Brain pericyte (primary cell): ENCODE measurements at regions not wholly inside any gene's neighbourhood (a gene's known extent, or its start where the extent isn't known, plus 50 kb on each side); places are given as distances from the start of the nearest gene placed in this dataset.

Experiments used
- DNase-seq: peaks from one replicate; pipeline ENCODE4 v3.0.0-alpha.2; 2012; ENCODE audit warnings: low read depth, low spot score

DNA sequence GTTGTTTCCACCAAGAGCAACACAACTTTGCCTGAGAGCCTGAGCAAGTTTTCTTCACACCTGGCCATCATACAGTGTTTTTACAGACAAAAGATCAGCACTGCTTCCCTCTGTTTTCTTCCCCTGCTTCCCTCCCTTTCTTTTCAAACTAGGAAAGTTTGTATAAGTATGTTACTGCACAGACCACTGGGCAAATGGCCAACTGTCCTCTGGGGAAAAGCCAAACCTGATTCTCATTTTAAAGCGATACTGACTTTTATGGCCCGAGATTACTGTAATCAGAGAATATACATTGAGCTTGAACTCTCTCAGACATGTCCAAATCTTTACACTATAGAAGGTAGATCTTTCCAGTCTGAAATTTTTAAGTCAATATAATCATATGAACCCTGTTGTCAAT is 415.0 kb downstream of the NFIB start:
- no peak for DNase-seq

GRCh38 chr9:13896922-13897835 is 416.8 kb downstream of the NFIB start:
- DNase-seq, result no peak

GRCh38 chr9:13896047-13896446 is 417.9 kb downstream of the NFIB start:
- DNase-seq, result no peak

GRCh38 chr9:13885258-13885657 is 428.7 kb downstream of the NFIB start:
- DNase-seq, result no peak

DNA sequence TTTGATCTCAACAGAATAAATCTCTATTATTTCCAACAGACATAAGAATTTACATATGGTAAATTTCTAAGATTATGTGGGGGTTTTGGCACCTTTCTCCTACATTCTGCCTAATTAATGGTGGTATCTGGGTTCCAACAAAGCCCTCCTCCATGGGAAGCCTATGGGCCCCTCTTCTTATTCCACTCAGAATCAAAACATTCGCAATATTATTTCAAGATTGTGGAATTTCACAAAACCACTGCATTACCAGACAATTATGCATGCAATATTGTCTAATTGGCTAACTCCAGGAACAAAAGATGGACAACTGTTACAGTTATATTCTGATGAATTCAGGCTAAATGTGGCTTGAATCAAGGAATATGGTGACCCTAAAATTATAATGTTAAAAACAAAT is 434.0 kb downstream of the NFIB start:
- DNase-seq, result no peak

DNA sequence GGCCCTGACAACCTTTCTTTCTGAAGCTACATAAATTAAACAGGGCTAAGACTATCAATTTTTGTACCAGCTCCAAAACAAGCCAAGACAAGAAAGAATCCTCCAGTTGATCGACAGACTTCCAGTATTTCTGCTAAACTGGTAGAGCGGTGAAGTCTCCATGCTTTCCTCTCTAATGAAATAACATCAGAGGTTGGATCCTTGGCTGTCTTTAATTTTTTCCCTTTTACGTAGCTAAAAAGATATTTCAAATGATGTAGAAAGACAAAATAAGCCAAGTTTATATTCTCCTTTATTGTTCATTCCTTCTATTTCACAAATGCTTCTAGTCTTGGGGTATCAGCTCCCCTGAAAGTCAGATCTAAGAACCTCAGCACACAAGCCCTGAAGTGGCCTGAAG is 434.9 kb downstream of the NFIB start:
- no peak for DNase-seq

- no peak for DNase-seq
Measured at GRCh38 chr9:13878241-13878711, 435.7 kb downstream of the NFIB start.

- DNase-seq, result no peak
Measured at GRCh38 chr9:13876741-13877140, 437.2 kb downstream of the NFIB start.

GRCh38 chr9:13873203-13873602 is 440.7 kb downstream of the NFIB start:
- no peak for DNase-seq

DNA sequence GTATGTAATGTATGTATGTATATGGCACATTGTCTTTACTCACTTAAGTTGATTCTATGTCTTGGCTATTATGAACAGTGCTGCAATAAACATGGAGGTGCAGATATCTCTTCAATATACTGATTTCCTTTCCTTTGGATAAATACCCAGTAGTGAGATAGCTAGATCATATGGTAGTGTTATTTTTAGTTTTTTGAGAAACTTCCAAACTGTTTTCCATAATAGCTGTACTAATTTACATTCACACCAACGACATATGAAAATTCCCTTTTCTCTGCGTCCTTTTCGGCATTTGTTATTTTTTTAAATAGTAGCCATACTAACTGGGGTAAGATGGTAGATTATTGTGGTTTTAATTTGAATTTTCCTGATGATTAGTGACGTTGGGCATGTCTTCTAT is 445.6 kb downstream of the NFIB start:
- no peak for DNase-seq

DNA sequence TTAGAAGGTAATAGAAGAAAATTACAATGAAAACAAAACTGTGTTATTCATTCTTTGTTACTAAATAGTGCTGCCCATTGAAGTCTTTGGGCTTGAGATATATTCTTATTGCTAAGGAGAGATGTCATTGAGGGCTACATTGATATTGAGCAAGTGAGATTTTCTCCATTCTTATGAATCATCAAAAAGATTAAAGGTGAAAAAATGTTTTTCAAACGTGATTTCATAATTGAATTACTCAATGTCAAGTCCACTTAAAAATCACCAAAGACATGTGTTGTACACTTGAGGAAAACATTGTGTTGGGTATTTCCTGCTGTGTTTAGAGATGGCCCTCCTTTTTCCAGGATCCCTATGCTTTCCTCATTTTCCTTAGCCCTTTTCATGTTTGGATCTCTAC is 448.1 kb downstream of the NFIB start:
- no peak for DNase-seq

- DNase-seq, result no peak
Measured at GRCh38 chr9:13863112-13863511, 450.8 kb downstream of the NFIB start.

DNA sequence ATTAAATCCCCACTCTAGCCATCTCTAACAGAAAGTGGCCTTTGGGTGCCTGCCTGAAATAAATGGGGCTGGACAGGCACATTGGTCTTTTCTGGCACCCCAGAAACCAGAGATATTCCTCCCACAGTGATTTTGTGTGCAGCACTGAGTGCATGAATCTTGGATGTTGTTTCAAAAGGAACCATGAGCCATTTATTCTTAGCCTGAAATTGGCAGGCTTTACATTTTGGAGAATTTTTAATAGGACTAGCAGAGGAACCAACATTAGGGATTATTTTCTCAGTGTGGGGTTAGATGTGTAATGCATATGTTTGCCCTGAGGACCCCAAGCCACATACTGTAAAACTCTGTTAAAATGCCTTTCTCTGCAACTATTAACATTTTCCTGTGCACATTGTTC is 451.3 kb downstream of the NFIB start:
- DNase-seq, result no peak

GRCh38 chr9:13860946-13861640 is 452.8 kb downstream of the NFIB start:
- DNase-seq, result no peak

- peak; percentile 34 for DNase-seq
Measured at GRCh38 chr9:13860019-13860418, 453.9 kb downstream of the NFIB start.

GRCh38 chr9:13857521-13857920 is 456.4 kb downstream of the NFIB start:
- no peak for DNase-seq

DNA sequence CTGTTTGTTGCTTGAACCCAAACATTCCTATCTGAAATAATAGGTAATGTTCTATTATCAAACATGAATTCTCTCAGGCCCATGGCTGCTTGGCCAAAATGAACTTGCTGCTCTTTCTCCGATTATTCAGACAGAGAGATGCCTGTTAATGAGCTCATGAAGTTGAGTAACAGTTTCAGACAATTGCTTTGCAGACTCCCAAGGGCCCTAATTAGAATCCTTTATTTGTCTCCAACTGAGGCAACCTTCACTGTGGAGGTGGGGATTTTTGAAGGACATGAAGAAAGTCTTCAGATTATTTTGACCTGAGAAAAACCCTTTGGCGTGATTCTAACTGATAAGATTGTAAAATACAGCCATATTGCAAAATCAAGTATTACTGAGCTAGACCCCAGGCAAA is 466.7 kb downstream of the NFIB start:
- no peak for DNase-seq

DNA sequence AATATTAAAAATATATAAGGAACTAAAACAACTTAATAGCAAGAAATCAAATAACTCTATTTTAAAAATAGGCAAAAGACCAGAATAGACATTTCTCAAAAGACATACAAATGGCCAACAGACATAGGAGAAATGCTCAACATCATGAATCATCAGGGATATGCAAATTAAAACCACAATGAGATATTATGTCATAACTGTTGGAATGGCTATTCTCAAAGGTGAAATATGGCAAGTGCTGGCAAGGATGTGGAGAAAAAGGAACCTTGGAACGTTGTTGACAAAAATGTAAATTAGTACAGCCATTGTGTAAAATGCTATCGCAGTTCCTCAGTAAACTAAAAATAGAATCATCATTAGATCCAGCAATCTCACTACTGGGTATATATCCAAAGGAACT is 468.5 kb downstream of the NFIB start:
- no peak for DNase-seq

- no peak for DNase-seq
Measured at GRCh38 chr9:13841746-13842462, 472.0 kb downstream of the NFIB start.

DNA sequence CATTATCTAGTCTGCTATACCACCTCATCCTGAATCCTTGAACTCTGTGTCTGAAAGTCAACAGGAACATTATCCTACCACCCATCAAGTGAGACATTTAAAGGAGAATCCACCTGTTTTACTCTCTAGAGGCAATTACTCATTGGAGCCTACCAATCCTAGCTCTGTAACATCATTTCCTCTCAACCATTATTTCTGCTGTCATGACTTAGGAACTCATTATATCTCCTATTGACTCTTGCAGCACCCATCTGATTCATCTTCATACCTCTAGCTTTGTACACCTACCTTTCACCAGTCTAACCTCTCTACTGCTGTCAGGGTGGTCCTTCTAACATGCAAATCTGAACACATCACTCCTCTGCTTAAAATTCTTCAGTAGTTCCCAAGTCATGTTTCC is 481.5 kb downstream of the NFIB start:
- DNase-seq, result no peak

DNA sequence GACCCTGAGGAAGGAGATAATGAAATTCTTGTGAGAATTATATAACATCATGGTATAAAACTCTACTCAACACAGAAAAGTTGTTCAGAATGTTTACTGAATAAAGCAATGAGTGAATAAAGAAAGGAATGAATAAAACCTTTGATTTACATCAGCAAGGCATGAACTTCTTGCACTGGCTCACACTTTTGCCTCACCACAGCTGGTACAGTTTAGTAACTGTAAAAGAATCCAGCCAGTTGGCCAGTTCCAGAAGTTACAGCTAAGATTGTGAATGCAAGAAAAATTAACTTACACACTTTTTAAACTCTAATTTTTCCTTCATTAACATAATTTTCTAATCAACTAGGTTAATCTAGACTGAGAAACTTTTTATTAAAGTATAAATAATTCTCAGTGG is 490.9 kb downstream of the NFIB start:
- DNase-seq, result no peak

DNA sequence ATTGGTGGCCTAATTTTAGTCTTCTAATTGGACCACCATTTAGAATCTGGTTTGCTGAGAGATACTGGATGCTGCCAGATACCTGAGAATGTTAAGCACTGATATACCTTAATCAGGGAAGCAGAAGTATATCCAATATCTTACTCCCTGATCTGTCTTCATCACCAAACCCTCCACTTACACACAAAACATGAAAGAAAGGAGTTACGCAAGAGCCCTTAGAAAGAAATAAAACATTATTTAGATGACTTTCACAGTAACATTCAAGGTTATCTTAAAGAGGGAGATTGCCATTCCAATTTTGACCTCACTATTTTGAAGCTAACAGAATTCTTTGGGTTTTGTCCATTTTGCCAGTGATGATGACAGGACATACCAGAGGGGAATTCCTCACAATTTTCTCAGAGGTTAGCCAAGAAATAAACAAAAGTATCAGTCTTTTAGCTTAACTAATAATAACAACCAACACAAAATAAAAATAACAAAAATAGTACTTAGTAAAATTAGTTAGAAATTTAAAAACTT is 496.1 kb downstream of the NFIB start:
- DNase-seq, result no peak
